Neural cell (in vitro differentiated cells): ENCODE measurements at regions not wholly inside any gene's neighbourhood (a gene's known extent, or its start where the extent isn't known, plus 50 kb on each side); places are given as distances from the start of the nearest gene placed in this dataset.
A peak's percentile ranks its signal among the peaks of the same experiment; 100 is the strongest.

Experiments used
- H2AFZ ChIP-seq: fragments of 200-600, 300-800 bp; sonication (generic), shearing (Covaris generic); 2 replicates; pipeline ENCODE4 v1.6.0; 2014; ENCODE audit warnings: low read depth, mild to moderate bottlenecking, antibody characterized with exemption, low read length, moderate library complexity
- H3F3A ChIP-seq: fragments of 200-600 bp; shearing (Covaris generic); 2 replicates; pipeline ENCODE4 v1.6.1; 2016; ENCODE audit warnings: mild to moderate bottlenecking, moderate library complexity, mixed read lengths, antibody characterized with exemption, low read length; ENCODE audit not compliant: insufficient read depth, poor library complexity, severe bottlenecking
- H3K27ac ChIP-seq: fragments of 200-600, 300-800 bp; sonication (generic), shearing (Covaris generic); 2 replicates; pipeline ENCODE4 v1.5.1; 2014; ENCODE audit warnings: mild to moderate bottlenecking, low read length, moderate library complexity
- H3K27me3 ChIP-seq: fragments of 300-800, 200-600 bp; sonication (generic), shearing (Covaris generic); 2 replicates; pipeline ENCODE4 v1.6.0; 2014; ENCODE audit warnings: mild to moderate bottlenecking, low read depth, low read length, moderate library complexity; ENCODE audit not compliant: insufficient read depth
- H3K36me3 ChIP-seq: fragments of 300-800, 200-600 bp; sonication (generic), shearing (Covaris generic); 2 replicates; pipeline ENCODE4 v1.5.1; 2014; ENCODE audit warnings: mild to moderate bottlenecking, antibody characterized with exemption, low read length, moderate library complexity; ENCODE audit not compliant: insufficient read depth
- H3K4me2 ChIP-seq: fragments of 300-800, 200-600 bp; sonication (generic), shearing (Covaris generic); 2 replicates; pipeline ENCODE4 v1.6.0; 2014; ENCODE audit warnings: mild to moderate bottlenecking, low read length
- H3K4me3 ChIP-seq: fragments of 300-800, 200-600 bp; sonication (generic), shearing (Covaris generic); 2 replicates; pipeline ENCODE4 v1.5.1; 2014; ENCODE audit warnings: mild to moderate bottlenecking, low read length, moderate library complexity
- H3K79me2 ChIP-seq: fragments of 200-600 bp; shearing (Covaris generic); replicated peaks from 2 replicates; pipeline ENCODE4 v1.6.0; 2014; ENCODE audit warnings: mild to moderate bottlenecking, low read length, moderate library complexity; ENCODE audit not compliant: insufficient read depth
- H3K9ac ChIP-seq: fragments of 300-800, 200-600 bp; sonication (generic), shearing (Covaris generic); 2 replicates; pipeline ENCODE4 v1.6.1; 2016; ENCODE audit warnings: mild to moderate bottlenecking, low read length, mixed read lengths
- H3K9me2 ChIP-seq: fragments of 200-600 bp; shearing (Covaris generic); 2 replicates; pipeline ENCODE4 v1.6.1; 2016; ENCODE audit warnings: mild to moderate bottlenecking, low read length, mixed read lengths; ENCODE audit not compliant: insufficient read depth
- H3K9me3 ChIP-seq: fragments of 200-600, 300-800 bp; sonication (generic), shearing (Covaris generic); 2 replicates; pipeline ENCODE4 v1.6.1; 2016; ENCODE audit warnings: mild to moderate bottlenecking, mixed run types, low read length, moderate library complexity, mixed read lengths
- H4K20me1 ChIP-seq: fragments of 200-600 bp; shearing (Covaris generic); 2 replicates; pipeline ENCODE4 v1.6.1; 2016; ENCODE audit warnings: mild to moderate bottlenecking, mixed run types; ENCODE audit not compliant: insufficient read depth
- EP300 ChIP-seq: fragments of 450-650 bp; conservative IDR thresholded peaks from 2 replicates; pipeline ENCODE4 v1.6.1; 2014; ENCODE audit warnings: antibody characterized with exemption, mild to moderate bottlenecking, moderate library complexity; ENCODE audit not compliant: poor library complexity, severe bottlenecking
- EZH2 ChIP-seq: fragments of 200-600, 300-800 bp; shearing (Covaris generic), sonication (generic); IDR thresholded peaks from 2 replicates; pipeline ENCODE4 v1.6.1; 2014; ENCODE audit warnings: antibody characterized with exemption, low read length, borderline replicate concordance, mild to moderate bottlenecking; ENCODE audit not compliant: insufficient read depth, poor library complexity, severe bottlenecking
- MXI1 ChIP-seq: fragments of 450-650 bp; conservative IDR thresholded peaks from 2 replicates; pipeline ENCODE4 v1.6.1; 2014; ENCODE audit warnings: antibody characterized with exemption, mild to moderate bottlenecking; ENCODE audit not compliant: poor library complexity, severe bottlenecking
- POLR2AphosphoS5 ChIP-seq: IDR thresholded peaks from 2 replicates; pipeline ENCODE4 v1.6.1; 2012
- RAD21 ChIP-seq: fragments of 450-650 bp; conservative IDR thresholded peaks from 2 replicates; pipeline ENCODE4 v1.6.1; 2014; ENCODE audit warnings: antibody characterized with exemption, mild to moderate bottlenecking, moderate library complexity
- SMC3 ChIP-seq: fragments of 450-650 bp; conservative IDR thresholded peaks from 2 replicates; pipeline ENCODE4 v1.6.1; 2014; ENCODE audit warnings: antibody characterized with exemption, mild to moderate bottlenecking, moderate library complexity; ENCODE audit not compliant: poor library complexity
- TAF1 ChIP-seq: IDR thresholded peaks from 2 replicates; pipeline ENCODE4 v1.6.1; 2012; ENCODE audit warnings: low read depth
- TF ChIP-seq, protein P1 (sequence below): fragments of 450-650 bp; IDR thresholded peaks from 2 replicates; pipeline ENCODE4 v1.5.1; 2014; ENCODE audit warnings: antibody characterized with exemption, mild to moderate bottlenecking, moderate library complexity; ENCODE audit not compliant: poor library complexity, severe bottlenecking
- TF ChIP-seq, protein P2 (sequence below): IDR thresholded peaks from 2 replicates; pipeline ENCODE4 v1.6.1; 2012; ENCODE audit warnings: borderline replicate concordance

DNA sequence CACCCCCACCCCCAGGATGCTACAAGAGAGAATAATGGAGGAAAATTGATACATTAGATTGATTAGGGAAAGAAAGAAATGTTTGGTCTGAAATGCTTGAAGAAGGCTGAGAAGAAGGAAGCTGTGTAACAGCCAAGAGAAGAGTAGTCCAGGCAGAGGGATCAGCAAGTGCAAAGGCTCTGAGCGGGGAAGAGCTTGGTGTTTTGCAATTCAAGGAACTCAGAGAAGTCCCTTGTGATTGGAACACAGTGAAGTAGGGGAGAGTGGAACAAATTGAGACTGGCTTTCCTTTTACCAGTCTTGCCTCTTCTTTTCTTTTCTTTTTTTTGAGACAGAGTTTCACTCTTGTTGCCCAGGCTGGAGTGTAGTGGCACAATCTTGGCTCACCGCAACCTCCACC lies 76.6 kb upstream of the CHD6 start:
- Histone ChIP-seq H3K9me3 (no peaks in the 10 kb centered on the region), H3K27ac (no peak overlapping the region), H3F3A (no peaks in the 10 kb centered on the region), H3K9me2 (no peaks in the 10 kb centered on the region), H3K36me3 (no peaks in the 10 kb centered on the region), H3K4me2 (no peak overlapping the region), H3K27me3 (no peaks in the 10 kb centered on the region), H3K79me2 (no peaks in the 10 kb centered on the region), H3K9ac (no peak overlapping the region), H2AFZ (no peak overlapping the region), H3K4me3 (no peak overlapping the region), H4K20me1 (no peaks in the 10 kb centered on the region)
- TF ChIP-seq EP300 (no peak), EZH2 (no peak), SMC3 (no peak), POLR2AphosphoS5 (no peak), TAF1 (no peak), RAD21 (no peak), MXI1 (no peak)
- TF ChIP-seq, protein P1, sequence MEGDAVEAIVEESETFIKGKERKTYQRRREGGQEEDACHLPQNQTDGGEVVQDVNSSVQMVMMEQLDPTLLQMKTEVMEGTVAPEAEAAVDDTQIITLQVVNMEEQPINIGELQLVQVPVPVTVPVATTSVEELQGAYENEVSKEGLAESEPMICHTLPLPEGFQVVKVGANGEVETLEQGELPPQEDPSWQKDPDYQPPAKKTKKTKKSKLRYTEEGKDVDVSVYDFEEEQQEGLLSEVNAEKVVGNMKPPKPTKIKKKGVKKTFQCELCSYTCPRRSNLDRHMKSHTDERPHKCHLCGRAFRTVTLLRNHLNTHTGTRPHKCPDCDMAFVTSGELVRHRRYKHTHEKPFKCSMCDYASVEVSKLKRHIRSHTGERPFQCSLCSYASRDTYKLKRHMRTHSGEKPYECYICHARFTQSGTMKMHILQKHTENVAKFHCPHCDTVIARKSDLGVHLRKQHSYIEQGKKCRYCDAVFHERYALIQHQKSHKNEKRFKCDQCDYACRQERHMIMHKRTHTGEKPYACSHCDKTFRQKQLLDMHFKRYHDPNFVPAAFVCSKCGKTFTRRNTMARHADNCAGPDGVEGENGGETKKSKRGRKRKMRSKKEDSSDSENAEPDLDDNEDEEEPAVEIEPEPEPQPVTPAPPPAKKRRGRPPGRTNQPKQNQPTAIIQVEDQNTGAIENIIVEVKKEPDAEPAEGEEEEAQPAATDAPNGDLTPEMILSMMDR = no peak
- TF ChIP-seq, protein P2, sequence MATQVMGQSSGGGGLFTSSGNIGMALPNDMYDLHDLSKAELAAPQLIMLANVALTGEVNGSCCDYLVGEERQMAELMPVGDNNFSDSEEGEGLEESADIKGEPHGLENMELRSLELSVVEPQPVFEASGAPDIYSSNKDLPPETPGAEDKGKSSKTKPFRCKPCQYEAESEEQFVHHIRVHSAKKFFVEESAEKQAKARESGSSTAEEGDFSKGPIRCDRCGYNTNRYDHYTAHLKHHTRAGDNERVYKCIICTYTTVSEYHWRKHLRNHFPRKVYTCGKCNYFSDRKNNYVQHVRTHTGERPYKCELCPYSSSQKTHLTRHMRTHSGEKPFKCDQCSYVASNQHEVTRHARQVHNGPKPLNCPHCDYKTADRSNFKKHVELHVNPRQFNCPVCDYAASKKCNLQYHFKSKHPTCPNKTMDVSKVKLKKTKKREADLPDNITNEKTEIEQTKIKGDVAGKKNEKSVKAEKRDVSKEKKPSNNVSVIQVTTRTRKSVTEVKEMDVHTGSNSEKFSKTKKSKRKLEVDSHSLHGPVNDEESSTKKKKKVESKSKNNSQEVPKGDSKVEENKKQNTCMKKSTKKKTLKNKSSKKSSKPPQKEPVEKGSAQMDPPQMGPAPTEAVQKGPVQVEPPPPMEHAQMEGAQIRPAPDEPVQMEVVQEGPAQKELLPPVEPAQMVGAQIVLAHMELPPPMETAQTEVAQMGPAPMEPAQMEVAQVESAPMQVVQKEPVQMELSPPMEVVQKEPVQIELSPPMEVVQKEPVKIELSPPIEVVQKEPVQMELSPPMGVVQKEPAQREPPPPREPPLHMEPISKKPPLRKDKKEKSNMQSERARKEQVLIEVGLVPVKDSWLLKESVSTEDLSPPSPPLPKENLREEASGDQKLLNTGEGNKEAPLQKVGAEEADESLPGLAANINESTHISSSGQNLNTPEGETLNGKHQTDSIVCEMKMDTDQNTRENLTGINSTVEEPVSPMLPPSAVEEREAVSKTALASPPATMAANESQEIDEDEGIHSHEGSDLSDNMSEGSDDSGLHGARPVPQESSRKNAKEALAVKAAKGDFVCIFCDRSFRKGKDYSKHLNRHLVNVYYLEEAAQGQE = no peak

DNA sequence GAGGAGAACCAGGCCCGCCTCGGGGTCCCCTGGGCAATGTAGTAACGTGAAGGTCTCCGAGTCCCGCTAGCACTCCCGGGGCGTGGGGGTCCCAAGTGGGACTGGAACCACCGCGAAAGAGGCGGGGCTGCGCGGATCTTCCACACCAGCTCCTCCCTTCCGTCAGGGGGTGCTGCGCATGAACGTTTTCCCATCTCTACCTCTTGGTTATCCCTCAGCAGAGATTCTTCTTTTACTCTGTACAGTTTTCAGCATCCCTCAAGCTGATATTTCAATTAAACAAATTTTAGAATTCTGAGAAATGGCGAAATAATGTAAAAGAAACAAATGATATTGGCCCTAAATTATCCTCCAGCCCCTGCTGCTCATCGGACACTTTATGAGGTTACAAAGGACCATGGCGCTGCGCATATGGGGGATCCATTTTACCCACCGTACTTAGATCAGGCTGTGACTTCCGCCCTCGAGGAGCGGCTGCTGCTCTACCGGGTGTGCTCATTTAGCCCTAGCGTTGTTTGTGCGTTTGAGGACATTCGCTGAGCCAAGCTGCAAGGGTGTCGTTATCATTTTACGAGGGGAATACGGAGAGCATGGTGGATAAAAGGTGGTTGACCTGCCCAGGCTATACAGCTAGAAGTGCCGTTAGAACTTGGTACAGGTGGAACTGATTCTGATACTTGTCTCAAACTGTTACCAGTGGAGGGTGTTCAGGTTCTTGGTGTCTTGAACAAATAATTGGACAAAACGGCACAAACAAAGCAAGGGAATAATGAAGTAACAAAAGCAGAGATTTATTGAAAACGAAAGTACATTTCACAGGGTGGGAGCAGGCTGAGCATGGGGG lies 75.2 kb upstream of the CHD6 start:
- Histone ChIP-seq H3K79me2 (no peaks in the 10 kb centered on the region), H3K4me3 (peak overlapping the region; percentile 81), H4K20me1 (no peaks in the 10 kb centered on the region), H3K9me2 (no peaks in the 10 kb centered on the region), H3K36me3 (no peaks in the 10 kb centered on the region), H3F3A (no peaks in the 10 kb centered on the region), H3K9me3 (no peaks in the 10 kb centered on the region), H2AFZ (peak overlapping the region; percentile 92), H3K9ac (peak overlapping the region; percentile 81), H3K27me3 (no peaks in the 10 kb centered on the region), H3K27ac (peak overlapping the region; percentile 77), H3K4me2 (peak overlapping the region; percentile 63)
- TF ChIP-seq TAF1 (peak; percentile 69), MXI1 (peak; percentile 86), SMC3 (peak; percentile 72), EP300 (peak; percentile 56), RAD21 (peak; percentile 48), POLR2AphosphoS5 (peak; percentile 89), EZH2 (no peak)
- TF ChIP-seq, protein P2 = peak; percentile 52
- TF ChIP-seq, protein P1 = peak; percentile 94
